WTC11 (cell line): ENCODE measurements at regions not wholly inside any gene's neighbourhood (a gene's known extent, or its start where the extent isn't known, plus 50 kb on each side); places are given as distances from the start of the nearest gene placed in this dataset.

Experiments used
- ATAC-seq: fragments of 200-7000 bp; cut with Tn5 transposase; 2 replicates; pipeline ENCODE4 v1.10.0; 2021; ENCODE audit warnings: mild to moderate bottlenecking, moderate library complexity
- CTCF ChIA-PET: fragments of 300-600 bp; sonication (Branson Sonifier 250); formaldehyde crosslinking; loops from one replicate; lab custom pipeline; 2021; ENCODE audit warnings: antibody characterized with exemption; lab: Charles Lee
- POLR2A ChIA-PET: fragments of 350-600 bp; sonication (Branson Sonifier 250); formaldehyde crosslinking; loops from one replicate; lab custom pipeline; 2021; ENCODE audit warnings: antibody characterized with exemption; lab: Charles Lee
- DNase-seq: peaks from one replicate; pipeline ENCODE4 v3.0.0; 2021; ENCODE audit warnings: low spot score
- H3K27ac Mint-ChIP-seq: 2 replicates; pipeline ENCODE4 v1.8.0; 2021; ENCODE audit warnings: mixed read lengths
- H3K27me3 Mint-ChIP-seq: 2 replicates; pipeline ENCODE4 v1.8.0; 2021; ENCODE audit warnings: low read depth, mild to moderate bottlenecking, moderate library complexity, mixed read lengths
- H3K36me3 Mint-ChIP-seq: 2 replicates; pipeline ENCODE4 v1.8.0; 2021; ENCODE audit warnings: mixed read lengths
- H3K4me1 Mint-ChIP-seq: 2 replicates; pipeline ENCODE4 v1.8.0; 2022; ENCODE audit warnings: mixed read lengths
- H3K4me3 Mint-ChIP-seq: 2 replicates; pipeline ENCODE4 v1.8.0; 2021; ENCODE audit warnings: mild to moderate bottlenecking, moderate library complexity, mixed read lengths
- H3K9me3 Mint-ChIP-seq: 2 replicates; pipeline ENCODE4 v1.8.0; 2021; ENCODE audit warnings: mixed read lengths
- ATF1 ChIP-seq: sonication (generic); formaldehyde crosslinking; IDR thresholded peaks from 2 replicates; pipeline ENCODE4 v1.8.1; 2023; ENCODE audit warnings: mild to moderate bottlenecking, moderate library complexity, missing genetic modification reagents
- ATF6 ChIP-seq: sonication (generic); formaldehyde crosslinking; IDR thresholded peaks from 2 replicates; pipeline ENCODE4 v1.8.1; 2023; ENCODE audit warnings: mild to moderate bottlenecking, missing genetic modification reagents
- CREB1 ChIP-seq: sonication (generic); formaldehyde crosslinking; IDR thresholded peaks from 2 replicates; pipeline ENCODE4 v1.8.0; 2023; ENCODE audit warnings: mild to moderate bottlenecking, missing genetic modification reagents
- E2F5 ChIP-seq: sonication (generic); formaldehyde crosslinking; IDR thresholded peaks from 2 replicates; pipeline ENCODE4 v1.8.1; 2022; ENCODE audit warnings: mild to moderate bottlenecking, moderate library complexity, missing genetic modification reagents
- ELF4 ChIP-seq: sonication (generic); formaldehyde crosslinking; IDR thresholded peaks from 2 replicates; pipeline ENCODE4 v1.8.1; 2022; ENCODE audit warnings: low read depth, mild to moderate bottlenecking, moderate library complexity, missing genetic modification reagents
- HMGA2 ChIP-seq: fragments of 250-450 bp; sonication (Bioruptor Pico); IDR thresholded peaks from 2 replicates; pipeline ENCODE4 v1.4.0; 2021; ENCODE audit warnings: mild to moderate bottlenecking, moderate library complexity
- KAT7 ChIP-seq: sonication (generic); formaldehyde crosslinking; IDR thresholded peaks from 2 replicates; pipeline ENCODE4 v1.8.1; 2023; ENCODE audit warnings: missing genetic modification reagents, mild to moderate bottlenecking, borderline replicate concordance
- MLX ChIP-seq: sonication (generic); formaldehyde crosslinking; IDR thresholded peaks from 2 replicates; pipeline ENCODE4 v1.8.1; 2023; ENCODE audit warnings: mild to moderate bottlenecking, missing genetic modification reagents, moderate library complexity
- NFE2L1 ChIP-seq: sonication (generic); formaldehyde crosslinking; IDR thresholded peaks from 2 replicates; pipeline ENCODE4 v1.8.1; 2023; ENCODE audit warnings: missing genetic modification reagents
- NR1H2 ChIP-seq: sonication (generic); formaldehyde crosslinking; IDR thresholded peaks from 2 replicates; pipeline ENCODE4 v1.9.0; 2021; ENCODE audit warnings: mild to moderate bottlenecking, moderate library complexity, missing genetic modification reagents
- OVOL2 ChIP-seq: fragments of 250-450 bp; sonication (Bioruptor Pico); IDR thresholded peaks from 2 replicates; pipeline ENCODE4 v1.9.0; 2021; ENCODE audit warnings: mild to moderate bottlenecking, borderline replicate concordance
- PREB ChIP-seq: sonication (generic); formaldehyde crosslinking; IDR thresholded peaks from 2 replicates; pipeline ENCODE4 v1.8.1; 2022; ENCODE audit warnings: mild to moderate bottlenecking, missing genetic modification reagents, moderate library complexity, borderline replicate concordance
- RELA ChIP-seq: sonication (generic); formaldehyde crosslinking; IDR thresholded peaks from 2 replicates; pipeline ENCODE4 v1.8.1; 2022; ENCODE audit warnings: missing genetic modification reagents, mild to moderate bottlenecking, borderline replicate concordance
- SMAD4 ChIP-seq: sonication (generic); formaldehyde crosslinking; IDR thresholded peaks from 2 replicates; pipeline ENCODE4 v1.8.0; 2022; ENCODE audit warnings: mild to moderate bottlenecking, missing genetic modification reagents
- SOX15 ChIP-seq: fragments of 250-450 bp; sonication (Bioruptor Pico); IDR thresholded peaks from 2 replicates; pipeline ENCODE4 v1.9.0; 2021; ENCODE audit warnings: mild to moderate bottlenecking
- STAT6 ChIP-seq: sonication (generic); formaldehyde crosslinking; conservative IDR thresholded peaks from 2 replicates; pipeline ENCODE4 v1.8.1; 2023; ENCODE audit warnings: mild to moderate bottlenecking, low read depth, missing genetic modification reagents, moderate library complexity
- TCF7 ChIP-seq: sonication (generic); formaldehyde crosslinking; IDR thresholded peaks from 2 replicates; pipeline ENCODE4 v1.8.0; 2022; ENCODE audit warnings: mild to moderate bottlenecking, low read depth, missing genetic modification reagents, moderate library complexity
- USF2 ChIP-seq: sonication (generic); formaldehyde crosslinking; IDR thresholded peaks from 2 replicates; pipeline ENCODE4 v1.8.1; 2023; ENCODE audit warnings: mild to moderate bottlenecking, missing genetic modification reagents, moderate library complexity
- ZBTB43 ChIP-seq: sonication (generic); formaldehyde crosslinking; IDR thresholded peaks from 2 replicates; pipeline ENCODE4 v1.8.1; 2023; ENCODE audit warnings: mild to moderate bottlenecking, missing genetic modification reagents
- ZNF425 ChIP-seq: fragments of 250-450 bp; sonication (Bioruptor Pico); conservative IDR thresholded peaks from 2 replicates; pipeline ENCODE4 v1.9.0; 2021; ENCODE audit warnings: mild to moderate bottlenecking

- TF ChIP-seq CREB1 (CRISPR knock-in tag), result no peak
- no peak for TF ChIP-seq ZBTB43 (CRISPR knock-in tag)
Observed at GRCh38 chr2:19038071-19039015, 320.1 kb downstream of the OSR1 start (continued).

GRCh38 chr2:19036091-19036490 is 322.3 kb downstream of the OSR1 start:
- CTCF ChIA-PET, result no interaction called here
- ATAC-seq (no peak), DNase-seq (no peak)
- no peak overlapping the region for H3K27ac Mint-ChIP-seq
- no peak overlapping the region for H3K4me3 Mint-ChIP-seq
- H3K27me3 Mint-ChIP-seq, result no peaks in the 10 kb centered on the region
- H3K36me3 Mint-ChIP-seq, result no peaks in the 10 kb centered on the region
- no peak for TF ChIP-seq NFE2L1 (CRISPR knock-in tag)
- TF ChIP-seq KAT7 (CRISPR knock-in tag), result no peak
- no peak for TF ChIP-seq TCF7 (CRISPR knock-in tag)
- TF ChIP-seq STAT6 (CRISPR knock-in tag), result no peak
- no peak for TF ChIP-seq ATF6 (CRISPR knock-in tag)
- no peaks in the 10 kb centered on the region for H3K4me1 Mint-ChIP-seq
- peaks cover 3% of the 10 kb centered on the region; the same call in 1 of the 2 replicates for H3K9me3 Mint-ChIP-seq
- POLR2A ChIA-PET, result no interaction called here

GRCh38 chr2:19035238-19035637 is 323.2 kb downstream of the OSR1 start:
- Mint-ChIP-seq H3K27ac (no peak overlapping the region), H3K27me3 (no peaks in the 10 kb centered on the region), H3K9me3 (peaks cover 3% of the 10 kb centered on the region; the same call in 1 of the 2 replicates), H3K4me1 (no peaks in the 10 kb centered on the region), H3K36me3 (no peaks in the 10 kb centered on the region), H3K4me3 (no peak overlapping the region)
- DNase-seq, result no peak
- ATAC-seq, result no peak
- POLR2A ChIA-PET, result no interaction called here
- CTCF ChIA-PET, result no interaction called here
- TF ChIP-seq NR1H2 (CRISPR knock-in tag) (no peak), MLX (no peak), ZNF425 (CRISPR knock-in tag) (no peak), HMGA2 (CRISPR knock-in tag) (no peak), SOX15 (CRISPR knock-in tag) (no peak), RELA (CRISPR knock-in tag) (no peak), OVOL2 (CRISPR knock-in tag) (no peak), USF2 (CRISPR knock-in tag) (no peak), SMAD4 (CRISPR knock-in tag) (no peak), ELF4 (CRISPR knock-in tag) (no peak), E2F5 (CRISPR knock-in tag) (no peak), PREB (CRISPR knock-in tag) (no peak), ATF1 (CRISPR knock-in tag) (no peak)
